ENCODE measurements at regions not wholly inside any gene's neighbourhood (a gene's known extent, or its start where the extent isn't known, plus 50 kb on each side); places are given as distances from the start of the nearest gene placed in this dataset.

DNA sequence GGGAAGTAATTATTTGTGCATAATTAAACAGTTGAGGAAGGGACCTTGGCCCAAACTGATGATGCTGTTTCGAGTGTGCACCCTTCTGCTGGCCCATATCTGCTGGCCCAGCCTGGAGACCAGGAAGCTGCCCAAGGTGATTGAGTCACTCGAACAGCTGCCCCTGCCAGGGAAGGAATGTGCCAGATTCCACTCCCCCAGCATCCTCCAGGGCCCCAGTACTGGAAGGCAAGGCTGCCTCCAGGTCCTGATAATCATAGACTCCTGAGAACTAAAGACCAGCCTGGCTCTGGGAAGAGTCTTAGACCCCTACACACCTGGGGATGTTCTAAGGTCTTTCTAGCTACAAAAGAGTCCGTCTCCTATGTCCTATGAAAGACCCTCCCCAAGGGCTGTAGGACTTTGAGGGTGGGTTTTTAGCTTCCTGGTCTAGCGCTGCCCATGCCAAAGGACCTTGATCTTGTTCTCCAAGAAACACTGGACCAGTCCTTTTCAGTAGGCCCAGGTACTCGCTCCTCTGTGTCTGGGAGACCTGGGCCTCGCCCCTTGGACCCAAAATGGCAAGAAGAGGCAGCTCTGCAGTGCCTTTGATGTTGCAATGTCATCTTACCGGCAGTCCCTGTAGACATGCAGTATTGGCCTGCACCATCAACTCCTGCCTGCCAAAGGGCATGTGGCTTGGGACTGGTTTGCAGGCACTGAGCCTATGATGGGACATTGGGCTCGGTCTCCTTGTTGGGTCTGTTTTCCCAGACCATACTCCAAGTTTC lies 103.2 kb upstream of the GPR26 start:
- no peaks in the 10 kb centered on the region for H3K27me3 ChIP-seq (ENCODE audit: insufficient read depth, poor library complexity, severe bottlenecking)
- no peak overlapping the region for H3K4me3 ChIP-seq (replicated peaks; ENCODE audit: insufficient read depth, low read length)
- no peak overlapping the region for H3K27ac ChIP-seq (replicated peaks)
- TF ChIP-seq POLR2AphosphoS5 (IDR thresholded peaks at IDR 0.05; ENCODE audit: low read depth) (no peak), GABPA (IDR thresholded peaks at IDR 0.05; ENCODE audit: low read depth) (no peak), CTCF (IDR thresholded peaks at IDR 0.05; ENCODE audit: insufficient read depth, low read length) (no peak), SPI1 (IDR thresholded peaks at IDR 0.05; ENCODE audit: borderline replicate concordance, low read depth) (no peak)
- TF ChIP-seq, protein P1, sequence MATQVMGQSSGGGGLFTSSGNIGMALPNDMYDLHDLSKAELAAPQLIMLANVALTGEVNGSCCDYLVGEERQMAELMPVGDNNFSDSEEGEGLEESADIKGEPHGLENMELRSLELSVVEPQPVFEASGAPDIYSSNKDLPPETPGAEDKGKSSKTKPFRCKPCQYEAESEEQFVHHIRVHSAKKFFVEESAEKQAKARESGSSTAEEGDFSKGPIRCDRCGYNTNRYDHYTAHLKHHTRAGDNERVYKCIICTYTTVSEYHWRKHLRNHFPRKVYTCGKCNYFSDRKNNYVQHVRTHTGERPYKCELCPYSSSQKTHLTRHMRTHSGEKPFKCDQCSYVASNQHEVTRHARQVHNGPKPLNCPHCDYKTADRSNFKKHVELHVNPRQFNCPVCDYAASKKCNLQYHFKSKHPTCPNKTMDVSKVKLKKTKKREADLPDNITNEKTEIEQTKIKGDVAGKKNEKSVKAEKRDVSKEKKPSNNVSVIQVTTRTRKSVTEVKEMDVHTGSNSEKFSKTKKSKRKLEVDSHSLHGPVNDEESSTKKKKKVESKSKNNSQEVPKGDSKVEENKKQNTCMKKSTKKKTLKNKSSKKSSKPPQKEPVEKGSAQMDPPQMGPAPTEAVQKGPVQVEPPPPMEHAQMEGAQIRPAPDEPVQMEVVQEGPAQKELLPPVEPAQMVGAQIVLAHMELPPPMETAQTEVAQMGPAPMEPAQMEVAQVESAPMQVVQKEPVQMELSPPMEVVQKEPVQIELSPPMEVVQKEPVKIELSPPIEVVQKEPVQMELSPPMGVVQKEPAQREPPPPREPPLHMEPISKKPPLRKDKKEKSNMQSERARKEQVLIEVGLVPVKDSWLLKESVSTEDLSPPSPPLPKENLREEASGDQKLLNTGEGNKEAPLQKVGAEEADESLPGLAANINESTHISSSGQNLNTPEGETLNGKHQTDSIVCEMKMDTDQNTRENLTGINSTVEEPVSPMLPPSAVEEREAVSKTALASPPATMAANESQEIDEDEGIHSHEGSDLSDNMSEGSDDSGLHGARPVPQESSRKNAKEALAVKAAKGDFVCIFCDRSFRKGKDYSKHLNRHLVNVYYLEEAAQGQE (IDR thresholded peaks at IDR 0.05; ENCODE audit: insufficient replicate concordance, low read depth), result no peak
- DNase-seq (ENCODE audit: low read depth in 1 of 2, low spot score in 1 of 2), result no peak

- Histone ChIP-seq H3K27ac (replicated peaks) (no peak overlapping the region), H3K27me3 (ENCODE audit: insufficient read depth, poor library complexity, severe bottlenecking) (no peaks in the 10 kb centered on the region), H3K4me3 (replicated peaks; ENCODE audit: insufficient read depth, low read length) (no peak overlapping the region)
- DNase-seq (ENCODE audit: low read depth in 1 of 2, low spot score in 1 of 2), result no peak
- no peak for TF ChIP-seq POLR2AphosphoS5 (IDR thresholded peaks at IDR 0.05; ENCODE audit: low read depth)
- no peak for TF ChIP-seq SPI1 (IDR thresholded peaks at IDR 0.05; ENCODE audit: borderline replicate concordance, low read depth)
- no peak for TF ChIP-seq GABPA (IDR thresholded peaks at IDR 0.05; ENCODE audit: low read depth)
- TF ChIP-seq, protein P1 (IDR thresholded peaks at IDR 0.05; ENCODE audit: insufficient replicate concordance, low read depth), result no peak
- TF ChIP-seq CTCF (IDR thresholded peaks at IDR 0.05; ENCODE audit: insufficient read depth, low read length), result no peak
These were observed 102.6 kb upstream of the GPR26 start for GRCh38 chr10:123563581-123563855.

DNA sequence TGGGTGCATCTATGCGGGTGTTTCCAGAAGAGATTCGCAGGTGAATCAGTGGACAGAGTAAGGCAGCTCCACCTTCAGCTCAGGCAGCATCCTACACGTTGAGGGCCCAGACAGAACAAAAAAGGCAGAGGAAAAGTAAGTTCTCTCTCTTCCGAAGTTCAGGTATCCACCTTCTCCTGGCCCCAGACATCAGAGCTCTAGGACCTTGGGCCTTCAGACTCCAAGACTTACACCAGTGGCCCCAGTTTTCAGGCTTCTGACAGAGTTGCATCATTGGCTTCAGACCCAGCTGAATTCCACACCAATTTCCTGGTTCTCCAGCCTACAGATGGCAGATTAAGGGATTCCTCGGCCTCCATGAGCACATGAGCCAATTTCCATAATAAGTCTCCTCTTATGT lies 102.2 kb upstream of the GPR26 start:
- Histone ChIP-seq H3K27ac (replicated peaks) (no peak overlapping the region), H3K4me3 (replicated peaks; ENCODE audit: insufficient read depth, low read length) (no peak overlapping the region), H3K27me3 (ENCODE audit: insufficient read depth, poor library complexity, severe bottlenecking) (no peaks in the 10 kb centered on the region)
- no peak for DNase-seq (ENCODE audit: low read depth in 1 of 2, low spot score in 1 of 2)
- TF ChIP-seq GABPA (IDR thresholded peaks at IDR 0.05; ENCODE audit: low read depth) (no peak), CTCF (IDR thresholded peaks at IDR 0.05; ENCODE audit: insufficient read depth, low read length) (no peak), POLR2AphosphoS5 (IDR thresholded peaks at IDR 0.05; ENCODE audit: low read depth) (no peak), SPI1 (IDR thresholded peaks at IDR 0.05; ENCODE audit: borderline replicate concordance, low read depth) (no peak)
- TF ChIP-seq, protein P1 (IDR thresholded peaks at IDR 0.05; ENCODE audit: insufficient replicate concordance, low read depth), result no peak
